ENCODE measurements at regions not wholly inside any gene's neighbourhood (a gene's known extent, or its start where the extent isn't known, plus 50 kb on each side); places are given as distances from the start of the nearest gene placed in this dataset.
"Not testable (repeated sequence)": the region's sequence is repeated elsewhere in the genome, so short reads cannot be mapped to it uniquely, and the experiment has no call there.

DNA sequence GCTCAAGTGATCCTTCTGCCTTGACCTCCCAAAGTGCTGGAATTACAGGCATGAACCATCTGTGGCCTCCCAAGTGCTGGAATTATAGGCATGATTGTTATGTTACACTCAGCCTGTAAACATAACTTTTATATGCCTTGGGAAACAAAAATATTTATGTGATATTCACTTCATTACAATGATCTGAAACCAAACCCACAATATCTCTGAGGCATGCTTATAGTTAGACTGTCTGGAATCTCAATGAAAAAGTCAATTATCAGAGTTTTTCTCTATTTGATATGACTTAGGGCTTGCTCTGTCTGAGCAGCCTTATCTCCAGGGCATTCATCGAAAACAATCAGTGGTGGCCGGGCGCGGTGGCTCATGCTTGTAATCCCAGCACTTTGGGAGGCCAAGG, 195.3 kb upstream of the MYO3A start:
- no peaks in the 10 kb centered on the region for H3K27me3 ChIP-seq
- H3K9ac ChIP-seq = no peak overlapping the region
- H3K27ac ChIP-seq = no peak overlapping the region
- no peak for TF ChIP-seq Cebpa-rat (IDR thresholded peaks at IDR 0.05)
- H3K4me1 ChIP-seq = no peaks in the 10 kb centered on the region
- no peaks in the 10 kb centered on the region for H3K36me3 ChIP-seq
- H4K20me1 ChIP-seq = no peaks in the 10 kb centered on the region
- H3K4me2 ChIP-seq = no peak overlapping the region
- H3K4me3 ChIP-seq = no peak overlapping the region
- no peaks in the 10 kb centered on the region for H3K9me3 ChIP-seq (replicated peaks in 1 of 11)

DNA sequence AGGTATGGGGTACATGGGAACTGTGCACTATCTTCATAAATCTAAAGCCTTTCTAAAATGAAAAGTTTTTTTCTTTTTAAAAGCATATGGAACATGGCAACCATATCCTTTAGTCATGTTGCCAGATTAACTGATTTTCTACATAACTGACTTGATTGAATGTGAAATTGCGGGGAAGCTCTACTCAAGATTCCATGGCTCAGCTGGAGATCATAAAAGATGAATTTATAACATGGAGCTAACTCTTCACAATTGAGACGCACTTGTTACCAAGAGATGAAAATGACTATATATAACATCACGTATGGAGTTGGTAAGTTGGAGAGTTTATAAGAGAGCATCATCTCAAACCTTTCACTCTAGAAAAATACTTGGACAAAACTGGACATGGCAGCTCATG, 190.2 kb upstream of the MYO3A start:
- Histone ChIP-seq H3K36me3 (no peaks in the 10 kb centered on the region), H3K4me2 (no peak overlapping the region), H3K9ac (no peak overlapping the region), H3K4me3 (no peak overlapping the region), H3K27me3 (no peaks in the 10 kb centered on the region), H3K4me1 (no peaks in the 10 kb centered on the region), H3K9me3 (replicated peaks in 1 of 11) (no peaks in the 10 kb centered on the region), H4K20me1 (no peaks in the 10 kb centered on the region), H3K27ac (no peak overlapping the region)
- TF ChIP-seq Cebpa-rat (IDR thresholded peaks at IDR 0.05) = no peak

DNA sequence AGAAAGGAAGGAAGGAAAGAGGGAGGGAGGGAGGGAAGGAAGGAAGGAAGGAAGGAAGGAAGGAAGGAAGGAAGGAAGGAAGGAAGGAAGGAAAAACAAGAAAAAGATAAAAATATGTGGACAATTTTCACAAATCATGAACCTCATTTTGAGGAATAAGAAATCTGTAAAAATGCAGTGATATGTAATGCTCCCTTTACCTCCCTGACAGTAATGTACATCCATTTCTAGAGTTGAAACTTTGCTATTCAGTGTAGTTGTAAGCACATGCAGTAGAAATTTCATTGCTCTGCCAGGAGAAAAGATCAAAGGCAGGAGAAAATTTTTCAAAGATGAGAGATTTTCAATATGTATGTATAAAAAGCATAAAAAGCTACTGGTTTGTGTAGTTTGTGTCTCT, 189.5 kb upstream of the MYO3A start:
- H3K9me3 ChIP-seq (replicated peaks in 1 of 11) = no peaks in the 10 kb centered on the region
- no peaks in the 10 kb centered on the region for H3K4me1 ChIP-seq
- no peaks in the 10 kb centered on the region for H3K27me3 ChIP-seq
- H3K27ac ChIP-seq = no peak overlapping the region
- TF ChIP-seq Cebpa-rat (IDR thresholded peaks at IDR 0.05) = no peak
- no peak overlapping the region for H3K4me3 ChIP-seq
- no peaks in the 10 kb centered on the region for H4K20me1 ChIP-seq
- H3K4me2 ChIP-seq = no peak overlapping the region
- H3K36me3 ChIP-seq = no peaks in the 10 kb centered on the region
- H3K9ac ChIP-seq = no peak overlapping the region

DNA sequence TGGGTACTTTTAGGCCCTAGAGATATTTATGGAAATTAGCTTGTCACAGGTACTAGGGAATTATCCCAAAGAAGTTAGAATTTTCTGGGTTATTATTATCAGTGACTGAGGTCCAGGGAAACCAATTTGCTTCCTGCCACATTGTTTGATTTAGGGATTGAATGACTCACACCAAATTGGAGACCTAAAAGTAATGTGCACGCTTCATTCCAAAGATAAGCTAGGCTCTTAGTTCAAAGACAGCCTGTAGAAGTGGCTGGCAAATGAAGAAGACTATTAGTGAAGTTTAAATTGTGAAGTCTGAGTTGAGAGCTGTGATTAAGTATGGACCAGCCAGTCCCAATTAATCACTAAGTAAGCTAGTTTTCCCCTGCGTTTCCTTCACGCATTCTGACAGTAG, 188.1 kb upstream of the MYO3A start:
- Histone ChIP-seq H3K9me3 (replicated peaks in 1 of 11) (no peaks in the 10 kb centered on the region), H3K36me3 (no peaks in the 10 kb centered on the region), H4K20me1 (no peaks in the 10 kb centered on the region), H3K27me3 (no peaks in the 10 kb centered on the region), H3K9ac (no peak overlapping the region), H3K4me1 (no peaks in the 10 kb centered on the region), H3K4me3 (no peak overlapping the region), H3K4me2 (no peak overlapping the region), H3K27ac (no peak overlapping the region)
- no peak for TF ChIP-seq Cebpa-rat (IDR thresholded peaks at IDR 0.05)

DNA sequence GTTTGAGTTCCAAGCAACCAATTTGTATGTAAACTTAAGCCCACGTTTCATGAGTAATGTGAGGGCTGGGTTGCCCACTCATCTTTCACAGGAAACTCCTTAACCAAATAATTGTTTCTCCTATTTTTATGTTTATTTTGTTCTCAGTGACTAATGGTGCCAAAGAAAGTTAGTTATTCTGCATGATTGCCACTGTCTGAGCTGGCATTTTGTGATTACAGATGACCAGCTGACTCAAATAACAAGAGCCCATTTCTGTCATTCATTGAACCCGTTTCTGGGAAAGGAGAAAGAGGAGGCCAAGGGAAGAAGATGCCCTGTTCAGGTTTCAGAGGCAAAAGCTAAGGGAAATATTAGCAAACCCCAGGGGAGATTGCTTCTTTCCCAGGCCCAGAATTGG, 186.9 kb upstream of the MYO3A start:
- no peaks in the 10 kb centered on the region for H3K27me3 ChIP-seq
- no peak overlapping the region for H3K4me2 ChIP-seq
- H3K4me3 ChIP-seq = no peak overlapping the region
- peaks cover 0 to 3% (median 0%) of the 10 kb centered on the region in 10 experiments; a peak in 2 of 20 replicates for H3K4me1 ChIP-seq
- peaks cover 0 to 2% (median 0%) of the 10 kb centered on the region in 11 experiments; a peak in 1 of 22 replicates for H3K9me3 ChIP-seq (replicated peaks in 1 of 11)
- no peak overlapping the region for H3K9ac ChIP-seq
- H4K20me1 ChIP-seq = no peaks in the 10 kb centered on the region
- no peak for TF ChIP-seq Cebpa-rat (IDR thresholded peaks at IDR 0.05)
- no peak overlapping the region for H3K27ac ChIP-seq
- no peaks in the 10 kb centered on the region for H3K36me3 ChIP-seq

DNA sequence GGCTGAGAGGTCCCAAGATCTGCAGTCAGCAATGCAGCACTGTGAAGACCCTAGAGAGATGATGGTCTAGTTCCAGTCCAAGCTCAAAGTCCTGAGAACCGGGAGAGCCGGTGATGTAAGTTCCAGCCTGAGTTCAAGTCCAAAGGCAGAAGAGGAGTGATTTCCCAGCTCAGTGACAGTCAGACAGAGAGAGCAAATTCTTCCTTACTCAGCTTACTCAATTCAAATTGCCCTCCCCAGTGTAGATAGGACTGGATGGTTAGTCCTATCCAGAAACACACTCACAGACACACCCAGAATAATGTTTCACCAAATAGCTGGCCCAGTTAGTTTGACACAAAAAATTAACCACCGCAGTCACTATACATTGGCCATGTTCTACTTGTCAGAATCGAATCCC, 185.5 kb upstream of the MYO3A start:
- Histone ChIP-seq H3K27ac (no peak overlapping the region), H3K4me2 (no peak overlapping the region; a peak in 1 of 22 replicates), H3K27me3 (no peaks in the 10 kb centered on the region), H3K4me3 (no peak overlapping the region), H4K20me1 (no peaks in the 10 kb centered on the region), H3K9me3 (replicated peaks in 1 of 11) (peaks cover 0 to 12% (median 0%) of the 10 kb centered on the region in 11 experiments; a peak in 3 of 22 replicates), H3K36me3 (no peaks in the 10 kb centered on the region), H3K4me1 (peaks cover 0 to 16% (median 0%) of the 10 kb centered on the region in 10 experiments; a peak in 5 of 20 replicates), H3K9ac (no peak overlapping the region)
- no peak for TF ChIP-seq Cebpa-rat (IDR thresholded peaks at IDR 0.05)

DNA sequence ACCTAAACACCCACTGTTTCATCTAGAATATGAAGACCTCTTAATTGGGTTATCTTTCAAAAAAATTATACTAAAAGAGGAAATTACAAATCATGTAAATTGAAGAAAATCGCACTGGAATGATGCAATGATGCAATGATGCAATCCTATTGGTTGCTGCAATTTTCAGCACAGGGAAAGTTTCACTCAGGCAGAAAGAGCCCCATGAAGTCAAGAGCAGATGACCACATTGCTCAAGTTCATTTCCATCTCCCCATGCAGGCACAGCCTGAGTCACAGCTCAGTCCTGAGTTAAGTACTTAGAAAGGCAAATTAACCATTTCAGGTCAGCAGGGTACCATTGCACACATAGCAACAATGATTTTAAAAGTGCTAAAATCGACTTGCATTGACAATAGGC, 180.3 kb upstream of the MYO3A start:
- Histone ChIP-seq H3K27me3 (no peaks in the 10 kb centered on the region), H3K27ac (peak overlapping the region in 2 of 11 experiments; percentile 38 to 43; a peak in 4 of 22 replicates), H3K4me3 (no peak overlapping the region), H3K9me3 (replicated peaks in 1 of 11) (peaks cover 0 to 20% (median 8%) of the 10 kb centered on the region in 11 experiments; a peak in 13 of 22 replicates), H4K20me1 (no peaks in the 10 kb centered on the region), H3K4me1 (peaks cover 0 to 35% (median 5%) of the 10 kb centered on the region in 10 experiments; a peak in 9 of 20 replicates), H3K4me2 (peak overlapping the region in 5 of 11 experiments; percentile 8 to 55 (median 24); a peak in 6 of 22 replicates), H3K9ac (no peak overlapping the region), H3K36me3 (no peaks in the 10 kb centered on the region)
- TF ChIP-seq Cebpa-rat (IDR thresholded peaks at IDR 0.05) = peak in 9 of 11 experiments; percentile 23 to 87 (median 72); a peak in 14 of 22 replicates

DNA sequence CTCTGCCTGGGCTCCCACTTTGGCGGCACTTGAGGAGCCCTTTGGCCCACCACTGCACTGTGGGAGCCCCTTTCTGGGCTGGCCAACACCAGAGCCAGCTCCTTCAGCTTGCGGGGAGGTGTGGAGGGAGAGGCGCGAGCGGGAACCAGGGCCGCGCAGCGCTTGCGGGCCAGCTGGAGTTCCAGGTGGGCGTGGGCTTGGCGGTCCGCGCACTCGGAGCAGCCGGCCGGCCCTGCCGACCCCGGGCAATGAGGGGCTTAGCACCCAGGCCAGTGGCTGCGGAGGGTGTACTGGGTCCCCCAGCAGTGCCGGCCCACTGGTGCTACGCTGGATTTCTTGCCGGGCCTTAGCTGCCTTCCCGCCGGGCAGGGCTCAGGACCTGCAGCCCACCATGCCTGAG, 178.2 kb upstream of the MYO3A start:
- not testable (repeated sequence) for H3K4me2 ChIP-seq, H3K27me3 ChIP-seq, H3K27ac ChIP-seq

DNA sequence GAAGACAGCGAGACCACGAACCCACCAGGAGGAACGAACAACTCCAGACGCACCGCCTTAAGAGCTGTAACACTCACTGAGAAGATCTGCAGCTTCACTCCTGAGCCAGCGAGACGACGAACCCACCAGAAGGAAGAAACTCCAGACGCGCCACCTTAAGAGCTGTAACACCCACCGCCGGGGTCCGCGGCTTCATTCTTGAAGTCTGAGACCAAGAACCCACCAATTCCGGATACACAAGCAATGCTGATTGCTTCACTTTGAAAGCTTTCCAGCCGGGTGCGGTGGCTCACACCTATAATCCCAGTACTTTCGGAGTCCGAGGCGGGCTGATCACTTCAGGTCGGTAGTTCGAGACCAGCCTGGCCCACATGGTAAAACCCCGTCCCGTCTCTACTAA, 177.2 kb upstream of the MYO3A start:
- H3K4me1 ChIP-seq = peaks cover 0 to 35% (median 5%) of the 10 kb centered on the region in 10 experiments; a peak in 9 of 20 replicates
- no peak for TF ChIP-seq Cebpa-rat (IDR thresholded peaks at IDR 0.05)
- H3K27ac ChIP-seq = no peak overlapping the region
- no peak overlapping the region for H3K9ac ChIP-seq
- peak overlapping the region in 2 of 11 experiments; percentile 25 to 29; a peak in 1 of 22 replicates for H3K4me2 ChIP-seq
- H3K27me3 ChIP-seq = no peaks in the 10 kb centered on the region
- no peaks in the 10 kb centered on the region for H3K36me3 ChIP-seq
- H3K9me3 ChIP-seq (replicated peaks in 1 of 11) = peaks cover 0 to 20% (median 8%) of the 10 kb centered on the region in 11 experiments; a peak in 13 of 22 replicates
- H4K20me1 ChIP-seq = no peaks in the 10 kb centered on the region
- H3K4me3 ChIP-seq = no peak overlapping the region

More for the DNA sequence above, 178.2 kb upstream of the MYO3A start:
- H3K36me3 ChIP-seq, H3K4me3 ChIP-seq, H3K9ac ChIP-seq, H4K20me1 ChIP-seq: not testable (repeated sequence)
- peaks cover 0 to 20% (median 8%) of the 10 kb centered on the region in 11 experiments; a peak in 13 of 22 replicates for H3K9me3 ChIP-seq (replicated peaks in 1 of 11)
- peaks cover 0 to 35% (median 5%) of the 10 kb centered on the region in 10 experiments; a peak in 9 of 20 replicates for H3K4me1 ChIP-seq

DNA sequence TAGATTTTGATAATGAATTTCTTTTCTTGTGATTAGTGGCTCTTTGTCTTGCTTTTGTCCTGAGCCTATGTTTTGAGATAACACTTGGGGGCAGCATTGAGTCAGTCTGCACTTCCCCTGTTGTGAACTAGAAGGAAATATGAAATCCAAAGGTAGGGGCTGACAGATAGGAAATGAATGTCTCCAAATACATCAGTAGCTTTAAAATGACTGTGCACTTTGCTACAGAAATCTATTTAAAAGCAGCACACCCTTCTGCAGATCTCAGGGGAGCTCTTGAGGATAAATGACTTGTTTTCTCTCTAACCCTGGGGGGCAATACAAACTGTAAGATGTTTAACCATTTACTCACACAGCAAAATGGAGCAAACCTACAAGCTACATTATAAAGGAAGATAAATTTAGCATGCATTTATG, 176.0 kb upstream of the MYO3A start:
- Histone ChIP-seq H3K4me3 (no peak overlapping the region), H3K4me2 (no peak overlapping the region)

More for the DNA sequence above, 176.0 kb upstream of the MYO3A start:
- peaks cover 0 to 22% (median 5%) of the 10 kb centered on the region in 10 experiments; a peak in 9 of 20 replicates for H3K4me1 ChIP-seq
- H3K36me3 ChIP-seq = no peaks in the 10 kb centered on the region
- no peak overlapping the region for H3K27ac ChIP-seq
- H3K27me3 ChIP-seq = no peaks in the 10 kb centered on the region
- TF ChIP-seq Cebpa-rat (IDR thresholded peaks at IDR 0.05) = no peak
- no peak overlapping the region for H3K9ac ChIP-seq
- H4K20me1 ChIP-seq = no peaks in the 10 kb centered on the region
- peaks cover 0 to 17% (median 7%) of the 10 kb centered on the region in 11 experiments; a peak in 14 of 22 replicates for H3K9me3 ChIP-seq (replicated peaks in 1 of 11)

All from BLaER1 treated with 17β-estradiol and CSF1 and Interleukin-3, amounts not matched to agents 10 nM and 100 nM (cell line).